ENCODE measurements at regions not wholly inside any gene's neighbourhood (a gene's known extent, or its start where the extent isn't known, plus 50 kb on each side); places are given as distances from the start of the nearest gene placed in this dataset.

DNA sequence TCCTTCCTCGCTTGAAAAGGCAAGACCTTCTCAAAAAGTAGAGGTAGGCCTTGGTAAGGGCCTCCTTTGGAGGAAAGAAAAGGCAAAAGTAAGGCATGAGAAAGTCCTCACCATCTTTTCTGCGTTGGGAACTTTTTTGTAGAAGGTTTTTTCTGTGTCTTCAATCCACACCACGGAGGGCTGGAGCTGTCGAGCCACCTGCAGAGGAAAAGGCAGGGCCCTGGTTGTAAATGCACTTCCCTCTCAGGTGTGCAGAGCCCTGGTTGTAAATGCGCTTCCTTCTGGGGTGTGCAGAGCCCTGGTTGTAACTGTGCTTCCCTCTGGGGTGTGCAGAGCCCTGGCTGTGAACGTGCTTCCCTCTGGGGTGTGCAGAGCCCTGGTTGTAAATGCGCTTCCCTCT lies 80.2 kb upstream of the ASB18 start:
- TF ChIP-seq, protein P1, sequence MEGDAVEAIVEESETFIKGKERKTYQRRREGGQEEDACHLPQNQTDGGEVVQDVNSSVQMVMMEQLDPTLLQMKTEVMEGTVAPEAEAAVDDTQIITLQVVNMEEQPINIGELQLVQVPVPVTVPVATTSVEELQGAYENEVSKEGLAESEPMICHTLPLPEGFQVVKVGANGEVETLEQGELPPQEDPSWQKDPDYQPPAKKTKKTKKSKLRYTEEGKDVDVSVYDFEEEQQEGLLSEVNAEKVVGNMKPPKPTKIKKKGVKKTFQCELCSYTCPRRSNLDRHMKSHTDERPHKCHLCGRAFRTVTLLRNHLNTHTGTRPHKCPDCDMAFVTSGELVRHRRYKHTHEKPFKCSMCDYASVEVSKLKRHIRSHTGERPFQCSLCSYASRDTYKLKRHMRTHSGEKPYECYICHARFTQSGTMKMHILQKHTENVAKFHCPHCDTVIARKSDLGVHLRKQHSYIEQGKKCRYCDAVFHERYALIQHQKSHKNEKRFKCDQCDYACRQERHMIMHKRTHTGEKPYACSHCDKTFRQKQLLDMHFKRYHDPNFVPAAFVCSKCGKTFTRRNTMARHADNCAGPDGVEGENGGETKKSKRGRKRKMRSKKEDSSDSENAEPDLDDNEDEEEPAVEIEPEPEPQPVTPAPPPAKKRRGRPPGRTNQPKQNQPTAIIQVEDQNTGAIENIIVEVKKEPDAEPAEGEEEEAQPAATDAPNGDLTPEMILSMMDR (IDR thresholded peaks at IDR 0.05; ENCODE audit: insufficient read depth, low read length) = no peak
- TF ChIP-seq GABPA (IDR thresholded peaks at IDR 0.05; ENCODE audit: low read depth) (no peak), SPI1 (IDR thresholded peaks at IDR 0.05; ENCODE audit: borderline replicate concordance, low read depth) (no peak), POLR2AphosphoS5 (IDR thresholded peaks at IDR 0.05; ENCODE audit: low read depth) (no peak)
- TF ChIP-seq, protein P2, sequence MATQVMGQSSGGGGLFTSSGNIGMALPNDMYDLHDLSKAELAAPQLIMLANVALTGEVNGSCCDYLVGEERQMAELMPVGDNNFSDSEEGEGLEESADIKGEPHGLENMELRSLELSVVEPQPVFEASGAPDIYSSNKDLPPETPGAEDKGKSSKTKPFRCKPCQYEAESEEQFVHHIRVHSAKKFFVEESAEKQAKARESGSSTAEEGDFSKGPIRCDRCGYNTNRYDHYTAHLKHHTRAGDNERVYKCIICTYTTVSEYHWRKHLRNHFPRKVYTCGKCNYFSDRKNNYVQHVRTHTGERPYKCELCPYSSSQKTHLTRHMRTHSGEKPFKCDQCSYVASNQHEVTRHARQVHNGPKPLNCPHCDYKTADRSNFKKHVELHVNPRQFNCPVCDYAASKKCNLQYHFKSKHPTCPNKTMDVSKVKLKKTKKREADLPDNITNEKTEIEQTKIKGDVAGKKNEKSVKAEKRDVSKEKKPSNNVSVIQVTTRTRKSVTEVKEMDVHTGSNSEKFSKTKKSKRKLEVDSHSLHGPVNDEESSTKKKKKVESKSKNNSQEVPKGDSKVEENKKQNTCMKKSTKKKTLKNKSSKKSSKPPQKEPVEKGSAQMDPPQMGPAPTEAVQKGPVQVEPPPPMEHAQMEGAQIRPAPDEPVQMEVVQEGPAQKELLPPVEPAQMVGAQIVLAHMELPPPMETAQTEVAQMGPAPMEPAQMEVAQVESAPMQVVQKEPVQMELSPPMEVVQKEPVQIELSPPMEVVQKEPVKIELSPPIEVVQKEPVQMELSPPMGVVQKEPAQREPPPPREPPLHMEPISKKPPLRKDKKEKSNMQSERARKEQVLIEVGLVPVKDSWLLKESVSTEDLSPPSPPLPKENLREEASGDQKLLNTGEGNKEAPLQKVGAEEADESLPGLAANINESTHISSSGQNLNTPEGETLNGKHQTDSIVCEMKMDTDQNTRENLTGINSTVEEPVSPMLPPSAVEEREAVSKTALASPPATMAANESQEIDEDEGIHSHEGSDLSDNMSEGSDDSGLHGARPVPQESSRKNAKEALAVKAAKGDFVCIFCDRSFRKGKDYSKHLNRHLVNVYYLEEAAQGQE (IDR thresholded peaks at IDR 0.05; ENCODE audit: insufficient replicate concordance, low read depth) = no peak

All from HL-60 (cell line).